GM12878 (cell line): ENCODE measurements at regions not wholly inside any gene's neighbourhood (a gene's known extent, or its start where the extent isn't known, plus 50 kb on each side); places are given as distances from the start of the nearest gene placed in this dataset.
A peak's percentile ranks its signal among the peaks of the same experiment; 100 is the strongest.

Experiments used
- ATAC-seq: fragments of 200-7000 bp; cut with Tn5 transposase; 3 replicates; pipeline ENCODE4 v1.9.1; 2020; ENCODE audit warnings: mild to moderate bottlenecking, moderate library complexity
- BruUV-seq: library from RNA; stranded (reverse); fragments of 400-500 nt; replicated peaks from 2 replicates; lab custom pipeline; 2021; lab: Mats Ljungman, UMichigan
- CTCF ChIA-PET: fragments of 300-600 bp; sonication (Branson Sonifier 250); formaldehyde crosslinking; extraction: SDS; loops from one replicate; lab custom pipeline; 2021; ENCODE audit warnings: inconsistent platforms; lab: Yijun Ruan, JAX
- POLR2A ChIA-PET: fragments of 350-600 bp; formaldehyde crosslinking; extraction: SDS; loops from one replicate; lab custom pipeline; 2021; ENCODE audit warnings: inconsistent platforms; lab: Charles Lee
- RAD21 ChIA-PET: fragments of 300-600 bp; sonication (Branson Sonifier 250); formaldehyde crosslinking; loops from one replicate; lab custom pipeline; 2023; ENCODE audit warnings: antibody characterized with exemption; ENCODE audit not compliant: unreplicated experiment; lab: Charles Lee
- SMC1A ChIA-PET: fragments of 300-600 bp; sonication (Branson Sonifier 250); formaldehyde crosslinking; loops from one replicate; lab custom pipeline; 2023; ENCODE audit not compliant: unreplicated experiment, uncharacterized antibody; lab: Charles Lee
- DNase-seq: peaks from one replicate; pipeline ENCODE4 v3.0.0-alpha.2; 2011; ENCODE audit warnings: low read depth, low spot score
- FAIRE-seq: peaks from 3 replicates; lab custom pipeline; 2011; peaks lifted over from hg19 to GRCh38; lab: Jason Lieb, UNC
- H2AFZ ChIP-seq: 2 replicates; pipeline ENCODE4 v1.6.0; 2011; ENCODE audit warnings: low read depth, low read length, control low read depth; ENCODE audit not compliant: control insufficient read depth
- H3K27ac ChIP-seq: 2 replicates; pipeline ENCODE4 v1.5.1; 2011; ENCODE audit warnings: control low read depth; ENCODE audit not compliant: control insufficient read depth, insufficient read depth
- H3K27me3 ChIP-seq, 2 experiments: replicated peaks in 1 of 2; 2 replicates each; pipeline versions ENCODE4 v1.6.0 to v1.6.1; 2011; ENCODE audit warnings: low read length in 1 of 2; ENCODE audit not compliant: control insufficient read depth in 2 of 2, insufficient read depth in 2 of 2
- H3K36me3 ChIP-seq, 2 experiments: 2 replicates each; pipeline ENCODE4 v1.5.1; 2011; ENCODE audit warnings: low read length in 1 of 2; ENCODE audit not compliant: control insufficient read depth in 2 of 2, insufficient read depth in 2 of 2
- H3K4me1 ChIP-seq: 2 replicates; pipeline ENCODE4 v1.6.1; 2011; ENCODE audit warnings: mild to moderate bottlenecking, low read length, moderate library complexity, mixed read lengths; ENCODE audit not compliant: control insufficient read depth, insufficient read depth
- H3K4me2 ChIP-seq: 2 replicates; pipeline ENCODE4 v1.6.0; 2011; ENCODE audit warnings: control low read depth; ENCODE audit not compliant: control insufficient read depth, insufficient read depth
- H3K4me3 ChIP-seq: fragments of 200-600 bp; sonication (generic); 2 replicates; pipeline ENCODE4 v1.5.1; 2016
- H3K79me2 ChIP-seq: 2 replicates; pipeline ENCODE4 v1.6.0; 2011; ENCODE audit warnings: low read length; ENCODE audit not compliant: control insufficient read depth, insufficient read depth
- H3K9ac ChIP-seq: 2 replicates; pipeline ENCODE4 v1.8.0; 2011; ENCODE audit warnings: low read length, control low read depth, mixed read lengths; ENCODE audit not compliant: control insufficient read depth, insufficient read depth
- H3K9me3 ChIP-seq: replicated peaks from 3 replicates; pipeline ENCODE4 v1.5.1; 2011; ENCODE audit warnings: mild to moderate bottlenecking, low read length; ENCODE audit not compliant: control insufficient read depth, insufficient read depth
- H4K20me1 ChIP-seq: 2 replicates; pipeline ENCODE4 v1.6.0; 2011; ENCODE audit not compliant: control insufficient read depth, insufficient read depth
- CBX3 ChIP-seq: fragments of 200-600 bp; sonication (generic); IDR thresholded peaks from 2 replicates; pipeline ENCODE4 v1.6.1; 2016; ENCODE audit warnings: low read depth, borderline replicate concordance
- CEBPZ ChIP-seq: fragments of 150-350 bp; IDR thresholded peaks from 2 replicates; pipeline ENCODE4 v1.6.1; 2016; ENCODE audit warnings: low read depth, low read length
- CTCF ChIP-seq, 3 experiments: IDR thresholded peaks in 2 of 3; conservative IDR thresholded peaks in 1 of 3; 2 replicates each; pipeline ENCODE4 v1.5.1; 2011; ENCODE audit warnings: low read depth in 3 of 3, low read length in 3 of 3, mild to moderate bottlenecking in 3 of 3, control low read depth in 2 of 3, moderate library complexity in 2 of 3, inconsistent platforms in 1 of 3, mixed read lengths in 1 of 3; ENCODE audit not compliant: control insufficient read depth in 2 of 3, insufficient read depth in 1 of 3; ENCODE audit errors: extremely low read depth in 1 of 3
- FOXK2 ChIP-seq: fragments of 450-650 bp; IDR thresholded peaks from 2 replicates; pipeline ENCODE4 v1.6.1; 2017; ENCODE audit warnings: mild to moderate bottlenecking, moderate library complexity
- HDAC2 ChIP-seq: fragments of 200-600 bp; sonication (generic); IDR thresholded peaks from 2 replicates; pipeline ENCODE4 v1.6.1; 2017
- POLR2AphosphoS5 ChIP-seq: IDR thresholded peaks from 2 replicates; pipeline ENCODE4 v1.6.1; 2011; ENCODE audit warnings: mild to moderate bottlenecking, low read length, inconsistent platforms
- RBBP5 ChIP-seq: fragments of 200-600 bp; sonication (generic); conservative IDR thresholded peaks from 2 replicates; pipeline ENCODE4 v1.6.1; 2016
- RUNX3 ChIP-seq: IDR thresholded peaks from 2 replicates; pipeline ENCODE4 v1.6.1; 2012; ENCODE audit warnings: low read length, inconsistent platforms
- SMC3 ChIP-seq: IDR thresholded peaks from 2 replicates; pipeline ENCODE4 v1.6.1; 2011; ENCODE audit warnings: low read length, improper control_type of control experiment, borderline replicate concordance
- SREBF2 ChIP-seq: IDR thresholded peaks from 2 replicates; pipeline ENCODE4 v1.6.1; 2012; ENCODE audit warnings: mild to moderate bottlenecking, low read length
- ZBTB40 ChIP-seq: fragments of 450-650 bp; IDR thresholded peaks from 2 replicates; pipeline ENCODE4 v1.6.1; 2016; ENCODE audit warnings: mild to moderate bottlenecking, moderate library complexity, borderline replicate concordance
- whole genome bisulfite sequencing: methylation state at CpG from one replicate; pipeline ENCODE4 v1.1.6; 2016; ENCODE audit warnings: low lambda C conversion rate; ENCODE audit not compliant: insufficient replicate concordance, insufficient coverage; ENCODE audit errors: missing lambda C conversion rate; 5-methylcytosine and 5-hydroxymethylcytosine counted together
- in situ Hi-C: fragments of 300-500 bp; cut with MboI; formaldehyde crosslinking; loops from 9 replicates; pipeline ENCODE4 v1.14.3; 2018; ENCODE audit warnings: mixed read lengths
- intact Hi-C: fragments of 100-400 bp; cut with micrococcal nuclease; formaldehyde crosslinking; loops from one replicate; pipeline ENCODE4 v1.14.2; 2022; ENCODE audit not compliant: unreplicated experiment

GRCh38 chr7:22662036-22662435, 65.0 kb upstream of the IL6 start (continued):
- no peak for TF ChIP-seq ZBTB40
- TF ChIP-seq CBX3, result no peak
- no peak for TF ChIP-seq HDAC2
- no peak for TF ChIP-seq SREBF2
- no peak for TF ChIP-seq POLR2AphosphoS5
- no peak for TF ChIP-seq RBBP5
- TF ChIP-seq, all 136 proteins: peak for 0

- POLR2A ChIA-PET, result no interaction called here
- Histone ChIP-seq H3K36me3 (no peaks in the 10 kb centered on the region), H2AFZ (no peak overlapping the region), H3K27me3 (no peaks in the 10 kb centered on the region), H3K79me2 (no peaks in the 10 kb centered on the region), H3K9ac (no peak overlapping the region), H3K9me3 (no peaks in the 10 kb centered on the region), H3K27ac (no peak overlapping the region), H3K4me3 (no peak overlapping the region), H3K4me1 (peaks cover 4% of the 10 kb centered on the region; the same call in 1 of the 2 replicates), H3K4me2 (no peak overlapping the region), H4K20me1 (no peaks in the 10 kb centered on the region)
- DNase-seq (no peak), ATAC-seq (peak; percentile 55; the same call in 2 of the 3 replicates), FAIRE-seq (no peak)
- SMC1A ChIA-PET, result no interaction called here
- in situ Hi-C loops, result no loop called here
- RAD21 ChIA-PET, result interaction anchor here (0.9 kb wide), 1 partner anchor 99 kb away, joined by 6 read pairs; no protein-coding TSS in a partner anchor
- BruUV-seq, result no TSS peak
- intact Hi-C loops, result loop anchor here (5.0 kb wide), 1 partner anchor 98 kb away; no protein-coding TSS in a partner anchor
- CTCF ChIA-PET, result interaction anchor here (0.6 to 1.1 kb wide), 3 partner anchors 9 to 1709 kb away, joined by 3 to 4 read pairs (median 3); no protein-coding TSS in a partner anchor
- 0% methylated on average over 3 of the region's 3 CpGs for WGBS
- TF ChIP-seq RUNX3, result 0 out of 2 replicates have a peak, but pooled peaks have one; percentile 9
- no peak for TF ChIP-seq CEBPZ
- peak; percentile 22 to 56 (median 37); a peak in 5 of 6 replicates for TF ChIP-seq CTCF (IDR thresholded peaks at IDR 0.05 in 2 of 3, conservative IDR thresholded peaks at IDR 0.05 in 1 of 3; ENCODE audit: control insufficient read depth in 2 of 3, extremely low read depth in 1 of 3, insufficient read depth in 1 of 3, low read depth in 3 of 3, low read length in 3 of 3)
- TF ChIP-seq SMC3, result peak; percentile 14; the same call in 1 of the 2 replicates
- TF ChIP-seq FOXK2, result no peak
Measured at GRCh38 chr7:22660732-22661131, 66.3 kb upstream of the IL6 start.
